IMR-90 (cell line): ENCODE measurements at regions not wholly inside any gene's neighbourhood (a gene's known extent, or its start where the extent isn't known, plus 50 kb on each side); places are given as distances from the start of the nearest gene placed in this dataset.

Experiments used
- ATAC-seq: fragments of 200-7000 bp; cut with Tn5 transposase; 2 replicates; pipeline ENCODE4 v1.9.1; 2020; ENCODE audit warnings: low read depth, mild to moderate bottlenecking, moderate library complexity
- BruUV-seq: library from RNA; stranded (reverse); fragments of 400-500 nt; replicated peaks from 2 replicates; lab custom pipeline; 2021; lab: Mats Ljungman, UMichigan
- CTCF ChIA-PET: fragments of 300-600 bp; formaldehyde crosslinking; extraction: SDS; loops from one replicate; lab custom pipeline; 2021; ENCODE audit warnings: antibody characterized with exemption; lab: Yijun Ruan, JAX
- POLR2A ChIA-PET: fragments of 300-600 bp; sonication (Branson Sonifier 250); formaldehyde crosslinking; loops from one replicate; lab custom pipeline; 2022; ENCODE audit warnings: antibody characterized with exemption; ENCODE audit not compliant: unreplicated experiment; lab: Charles Lee
- DNase-seq: peaks from one replicate; pipeline ENCODE4 v3.0.0; 2013
- H2AFZ ChIP-seq: replicated peaks from 2 replicates; pipeline ENCODE3; 2013; ENCODE audit warnings: low read length, mild to moderate bottlenecking; ENCODE audit not compliant: poor library complexity
- H2AK5ac ChIP-seq: 2 replicates; pipeline ENCODE4 v1.6.1; 2013; ENCODE audit warnings: low read depth, low read length, inconsistent platforms
- H2AK9ac ChIP-seq: replicated peaks from 2 replicates; pipeline ENCODE3; 2013; ENCODE audit warnings: mild to moderate bottlenecking, low read depth, low read length, moderate library complexity; ENCODE audit not compliant: poor library complexity
- H2BK120ac ChIP-seq: 2 replicates; pipeline ENCODE4 v1.6.1; 2013; ENCODE audit warnings: low read depth, low read length, inconsistent platforms
- H2BK15ac ChIP-seq: 3 replicates; pipeline ENCODE4 v1.6.1; 2013; ENCODE audit warnings: low read depth, low read length, inconsistent platforms
- H2BK20ac ChIP-seq: 2 replicates; pipeline ENCODE4 v1.6.1; 2013; ENCODE audit warnings: low read depth, mild to moderate bottlenecking, inconsistent platforms, low read length, moderate library complexity
- H2BK5ac ChIP-seq: 2 replicates; pipeline ENCODE4 v1.6.1; 2013; ENCODE audit warnings: mild to moderate bottlenecking, low read depth, low read length, inconsistent platforms; ENCODE audit not compliant: poor library complexity, severe bottlenecking
- H3K14ac ChIP-seq: replicated peaks from 2 replicates; pipeline ENCODE4 v1.6.1; 2013; ENCODE audit warnings: low read depth, low read length, inconsistent platforms
- H3K18ac ChIP-seq: 2 replicates; pipeline ENCODE4 v1.6.1; 2013; ENCODE audit warnings: low read depth, low read length, control low read depth
- H3K23ac ChIP-seq: 2 replicates; pipeline ENCODE4 v1.6.1; 2013; ENCODE audit warnings: low read depth, low read length, inconsistent platforms
- H3K27ac ChIP-seq: 2 replicates; pipeline ENCODE4 v1.5.1; 2013; ENCODE audit warnings: mild to moderate bottlenecking, control low read depth, low read length; ENCODE audit not compliant: insufficient read depth
- H3K27me3 ChIP-seq: 2 replicates; pipeline ENCODE4 v1.6.1; 2013; ENCODE audit warnings: low read length; ENCODE audit not compliant: control insufficient read depth, insufficient read depth
- H3K36me3 ChIP-seq: 2 replicates; pipeline ENCODE4 v1.6.1; 2013; ENCODE audit warnings: low read length, mixed read lengths; ENCODE audit not compliant: control insufficient read depth, insufficient read depth
- H3K4ac ChIP-seq: 2 replicates; pipeline ENCODE4 v1.6.1; 2013; ENCODE audit warnings: low read depth, low read length, inconsistent platforms
- H3K4me1 ChIP-seq: 2 replicates; pipeline ENCODE4 v1.6.1; 2013; ENCODE audit warnings: low read length, mixed read lengths; ENCODE audit not compliant: control insufficient read depth, insufficient read depth
- H3K4me2 ChIP-seq: 2 replicates; pipeline ENCODE4 v1.6.1; 2013; ENCODE audit warnings: low read depth, mild to moderate bottlenecking, control low read depth, low read length, moderate library complexity
- H3K4me3 ChIP-seq: 2 replicates; pipeline ENCODE4 v1.5.1; 2013; ENCODE audit warnings: low read depth, mild to moderate bottlenecking, control low read depth, low read length, moderate library complexity; ENCODE audit not compliant: insufficient read depth
- H3K56ac ChIP-seq: 2 replicates; pipeline ENCODE4 v1.6.1; 2013; ENCODE audit warnings: low read length, inconsistent platforms; ENCODE audit not compliant: insufficient read depth; ENCODE audit errors: extremely low read depth
- H3K79me1 ChIP-seq, 2 experiments: 2 replicates each; pipeline ENCODE4 v1.6.1; 2013; ENCODE audit warnings: low read length in 2 of 2, inconsistent platforms in 1 of 2, low read depth in 1 of 2
- H3K9ac ChIP-seq: 2 replicates; pipeline ENCODE4 v1.6.1; 2013; ENCODE audit warnings: low read depth, low read length, control low read depth
- H3K9me1 ChIP-seq: 2 replicates; pipeline ENCODE4 v1.6.1; 2013; ENCODE audit warnings: low read length, inconsistent platforms; ENCODE audit not compliant: insufficient read depth
- H3K9me3 ChIP-seq: 2 replicates; pipeline ENCODE4 v1.6.1; 2013; ENCODE audit warnings: low read length; ENCODE audit not compliant: control insufficient read depth, insufficient read depth
- H4K20me1 ChIP-seq: 2 replicates; pipeline ENCODE4 v1.6.1; 2013; ENCODE audit warnings: low read length, inconsistent platforms; ENCODE audit not compliant: insufficient read depth
- H4K5ac ChIP-seq: 2 replicates; pipeline ENCODE4 v1.6.1; 2013; ENCODE audit warnings: mild to moderate bottlenecking, low read depth, low read length, control low read depth
- H4K8ac ChIP-seq, 2 experiments: 2 replicates each; pipeline ENCODE4 v1.6.1; 2013; ENCODE audit warnings: low read depth in 2 of 2, low read length in 2 of 2, control low read depth in 1 of 2, inconsistent platforms in 1 of 2
- H4K91ac ChIP-seq: 2 replicates; pipeline ENCODE4 v1.6.1; 2013; ENCODE audit warnings: low read depth, low read length, inconsistent platforms; ENCODE audit not compliant: insufficient read depth
- NFE2L2 ChIP-seq: fragments of 150-350 bp; IDR thresholded peaks from 2 replicates; pipeline ENCODE4 v1.6.1; 2016; ENCODE audit warnings: low read depth, mild to moderate bottlenecking, low read length
- RCOR1 ChIP-seq: IDR thresholded peaks from 2 replicates; pipeline ENCODE4 v1.6.1; 2012; ENCODE audit warnings: mild to moderate bottlenecking, low read length, improper control_type of control experiment; ENCODE audit not compliant: insufficient replicate concordance
- dilution Hi-C: fragments of 300-500 bp; cut with HindIII; formaldehyde crosslinking; loops from one replicate; pipeline ENCODE4 v1.14.3; 2018; ENCODE audit warnings: low sequenced_read_pairs; ENCODE audit not compliant: unreplicated experiment
- in situ Hi-C: fragments of 300-500 bp; cut with MboI; formaldehyde crosslinking; loops from 3 replicates; pipeline ENCODE4 v1.14.3; 2019; ENCODE audit warnings: low sequenced_read_pairs, inconsistent platforms, mixed read lengths
- intact Hi-C: fragments of 100-400 bp; cut with micrococcal nuclease; formaldehyde crosslinking; loops from 2 replicates; pipeline ENCODE4 v1.10.0; 2022

DNA sequence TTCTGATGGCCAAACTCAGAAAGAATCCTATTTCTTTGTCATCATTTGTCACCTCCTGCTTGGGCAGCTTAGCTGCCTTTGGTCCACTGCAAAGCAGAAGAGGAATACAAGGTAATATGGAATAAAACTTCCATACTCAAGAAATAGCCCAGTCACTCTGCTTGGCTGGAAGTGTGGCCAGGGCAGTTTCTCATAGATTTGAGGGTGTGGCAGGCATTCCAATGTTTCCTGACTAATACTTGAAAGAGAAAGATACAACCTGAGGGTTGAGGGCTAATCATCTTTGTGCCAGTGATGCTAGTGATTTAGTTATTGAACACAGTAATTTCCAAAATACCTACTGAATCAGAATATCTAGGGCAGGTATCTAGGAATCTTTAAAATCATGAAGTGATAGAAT lies 83.1 kb downstream of the FAM161A start:
- dilution Hi-C loops (no loop called here), in situ Hi-C loops (no loop called here)

More for the DNA sequence above, 83.1 kb downstream of the FAM161A start:
- no peak overlapping the region for H4K5ac ChIP-seq
- no peaks in the 10 kb centered on the region for H3K9me3 ChIP-seq
- no TSS peak for BruUV-seq
- no peak overlapping the region for H2BK5ac ChIP-seq
- no peaks in the 10 kb centered on the region for H3K36me3 ChIP-seq
- DNase-seq (peak; percentile 24), ATAC-seq (no peak)
- no peak overlapping the region for H3K18ac ChIP-seq
- H2BK120ac ChIP-seq: no peak overlapping the region
- H3K9ac ChIP-seq: no peak overlapping the region
- no peak overlapping the region for H2AFZ ChIP-seq
- no peak overlapping the region for H2AK9ac ChIP-seq
- TF ChIP-seq RCOR1 (no peak), NFE2L2 (peak; percentile 78)
- no peak overlapping the region for H2AK5ac ChIP-seq
- H4K20me1 ChIP-seq: no peaks in the 10 kb centered on the region
- H3K9me1 ChIP-seq: no peaks in the 10 kb centered on the region
- no peaks in the 10 kb centered on the region; the same call in 1 of the 2 replicates for H3K4me1 ChIP-seq
- no peak overlapping the region for H4K91ac ChIP-seq
- no peak overlapping the region for H3K4ac ChIP-seq
- H2BK15ac ChIP-seq: no peak overlapping the region
- no peak overlapping the region for H4K8ac ChIP-seq
- H3K27me3 ChIP-seq: peaks cover under 1% of the 10 kb centered on the region; the same call in 1 of the 2 replicates
- H3K23ac ChIP-seq: no peak overlapping the region
- ChIA-PET POLR2A (no interaction called here), CTCF (no interaction called here)
- H2BK20ac ChIP-seq: no peak overlapping the region
- no peak overlapping the region for H3K56ac ChIP-seq
- no peak overlapping the region for H3K14ac ChIP-seq
- no peak overlapping the region for H3K4me2 ChIP-seq
- H3K4me3 ChIP-seq: no peak overlapping the region
- H3K27ac ChIP-seq: no peak overlapping the region
- no peaks in the 10 kb centered on the region for H3K79me1 ChIP-seq
- intact Hi-C loops: no loop called here
